KMS-11 (cell line): ENCODE measurements at regions not wholly inside any gene's neighbourhood (a gene's known extent, or its start where the extent isn't known, plus 50 kb on each side); places are given as distances from the start of the nearest gene placed in this dataset.

ENCODE experiments used
- H2AFZ ChIP-seq: fragments of 200-600 bp; sonication (generic); 2 replicates; pipeline ENCODE4 v1.6.1; 2016; ENCODE audit warnings: antibody characterized with exemption, mixed run types, low read depth
- H3K27ac ChIP-seq: fragments of 200-600 bp; sonication (generic); 2 replicates; pipeline ENCODE4 v1.6.1; 2016; ENCODE audit warnings: mild to moderate bottlenecking, mixed run types
- H3K27me3 ChIP-seq: fragments of 200-600 bp; sonication (generic); 2 replicates; pipeline ENCODE4 v1.6.1; 2017; ENCODE audit warnings: mild to moderate bottlenecking, low read depth, mixed run types, moderate library complexity; ENCODE audit not compliant: insufficient read depth
- H3K36me3 ChIP-seq: fragments of 200-600 bp; sonication (generic); 2 replicates; pipeline ENCODE4 v1.6.1; 2017; ENCODE audit warnings: mild to moderate bottlenecking, mixed run types; ENCODE audit not compliant: insufficient read depth
- H3K4me1 ChIP-seq: fragments of 200-600 bp; sonication (generic); 2 replicates; pipeline ENCODE4 v1.6.1; 2016; ENCODE audit warnings: mild to moderate bottlenecking, low read depth, mixed run types; ENCODE audit not compliant: poor library complexity, severe bottlenecking
- H3K4me2 ChIP-seq: fragments of 200-600 bp; sonication (generic); 2 replicates; pipeline ENCODE4 v1.7.0; 2016; ENCODE audit warnings: mild to moderate bottlenecking, mixed run types
- H3K4me3 ChIP-seq: fragments of 200-600 bp; sonication (generic); IDR thresholded peaks from 2 replicates; pipeline ENCODE4 v1.6.1; 2017; ENCODE audit warnings: low read depth, low read length, mixed read lengths; ENCODE audit not compliant: insufficient read depth
- H3K79me2 ChIP-seq: fragments of 200-600 bp; sonication (generic); 2 replicates; pipeline ENCODE4 v1.6.1; 2016; ENCODE audit warnings: low read depth, mixed run types; ENCODE audit not compliant: insufficient read depth
- H3K9ac ChIP-seq: fragments of 200-600 bp; sonication (generic); 2 replicates; pipeline ENCODE4 v1.6.1; 2016; ENCODE audit warnings: mild to moderate bottlenecking, mixed run types
- H4K20me1 ChIP-seq: fragments of 200-600 bp; sonication (generic); 2 replicates; pipeline ENCODE4 v1.6.1; 2016; ENCODE audit warnings: mild to moderate bottlenecking, mixed run types; ENCODE audit not compliant: insufficient read depth
- CTCF ChIP-seq: fragments of 200-600 bp; sonication (generic); conservative IDR thresholded peaks from 2 replicates; pipeline ENCODE4 v1.6.1; 2017; ENCODE audit warnings: low read depth, mild to moderate bottlenecking, antibody characterized with exemption, low read length, moderate library complexity, mixed read lengths

GRCh38 chr18:76233876-76234675, 261.0 kb downstream of the ZNF516 start:
- Histone ChIP-seq H3K36me3 (no peaks in the 10 kb centered on the region), H3K4me3 (no peak overlapping the region), H4K20me1 (no peaks in the 10 kb centered on the region), H3K27ac (no peak overlapping the region), H3K4me1 (no peaks in the 10 kb centered on the region), H2AFZ (no peak overlapping the region), H3K79me2 (no peaks in the 10 kb centered on the region), H3K4me2 (no peak overlapping the region), H3K27me3 (no peaks in the 10 kb centered on the region), H3K9ac (no peak overlapping the region)
- TF ChIP-seq CTCF: no peak

- no peak overlapping the region for H3K9ac ChIP-seq
- H3K27ac ChIP-seq: no peak overlapping the region
- no peak overlapping the region for H2AFZ ChIP-seq
- no peaks in the 10 kb centered on the region for H4K20me1 ChIP-seq
- H3K36me3 ChIP-seq: no peaks in the 10 kb centered on the region
- no peak for TF ChIP-seq CTCF
- no peak overlapping the region for H3K4me2 ChIP-seq
- no peaks in the 10 kb centered on the region for H3K79me2 ChIP-seq
- no peaks in the 10 kb centered on the region for H3K4me1 ChIP-seq
- no peak overlapping the region for H3K4me3 ChIP-seq
- H3K27me3 ChIP-seq: no peaks in the 10 kb centered on the region
These were observed 261.6 kb downstream of the ZNF516 start for GRCh38 chr18:76233406-76233805.

GRCh38 chr18:76232779-76233178, 262.3 kb downstream of the ZNF516 start:
- TF ChIP-seq CTCF: no peak
- Histone ChIP-seq H2AFZ (no peak overlapping the region), H3K4me3 (no peak overlapping the region), H3K9ac (no peak overlapping the region), H3K4me2 (no peak overlapping the region), H3K27me3 (no peaks in the 10 kb centered on the region), H3K79me2 (no peaks in the 10 kb centered on the region), H3K4me1 (no peaks in the 10 kb centered on the region), H3K36me3 (no peaks in the 10 kb centered on the region), H3K27ac (no peak overlapping the region), H4K20me1 (no peaks in the 10 kb centered on the region)

- Histone ChIP-seq H3K4me3 (no peak overlapping the region), H3K36me3 (no peaks in the 10 kb centered on the region), H3K9ac (no peak overlapping the region), H2AFZ (no peak overlapping the region), H3K4me1 (no peaks in the 10 kb centered on the region), H3K4me2 (no peak overlapping the region), H4K20me1 (no peaks in the 10 kb centered on the region), H3K27me3 (no peaks in the 10 kb centered on the region), H3K27ac (no peak overlapping the region), H3K79me2 (no peaks in the 10 kb centered on the region)
- no peak for TF ChIP-seq CTCF
These were observed 263.0 kb downstream of the ZNF516 start for GRCh38 chr18:76232010-76232409.
